HK-2 (cell line): ENCODE measurements at regions not wholly inside any gene's neighbourhood (a gene's known extent, or its start where the extent isn't known, plus 50 kb on each side); places are given as distances from the start of the nearest gene placed in this dataset.

Experiments
- DNase-seq: peaks from one replicate; pipeline ENCODE4 v3.0.0-alpha.2; 2018; ENCODE audit not compliant: unreplicated experiment

DNA sequence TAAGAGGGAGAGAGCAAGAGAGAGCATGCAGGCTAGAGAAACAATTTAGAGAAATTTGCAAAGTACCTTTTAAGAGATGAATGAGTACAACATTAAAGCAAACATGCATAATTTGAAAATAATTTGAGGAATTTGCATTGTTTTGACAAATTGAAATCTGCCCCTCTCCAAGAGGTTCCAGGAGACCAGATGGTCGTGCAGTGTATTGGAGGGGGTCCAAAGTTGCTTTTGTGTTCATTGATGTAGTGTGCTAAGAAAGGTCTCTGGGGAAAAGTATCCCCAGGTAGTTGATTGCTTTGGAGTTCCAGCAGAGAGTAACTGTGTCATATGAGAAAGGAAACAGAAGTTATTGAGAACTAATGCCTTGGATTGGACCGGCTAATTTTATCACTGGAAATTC, 635.0 kb upstream of the TENM3 start:
- DNase-seq, result no peak

DNA sequence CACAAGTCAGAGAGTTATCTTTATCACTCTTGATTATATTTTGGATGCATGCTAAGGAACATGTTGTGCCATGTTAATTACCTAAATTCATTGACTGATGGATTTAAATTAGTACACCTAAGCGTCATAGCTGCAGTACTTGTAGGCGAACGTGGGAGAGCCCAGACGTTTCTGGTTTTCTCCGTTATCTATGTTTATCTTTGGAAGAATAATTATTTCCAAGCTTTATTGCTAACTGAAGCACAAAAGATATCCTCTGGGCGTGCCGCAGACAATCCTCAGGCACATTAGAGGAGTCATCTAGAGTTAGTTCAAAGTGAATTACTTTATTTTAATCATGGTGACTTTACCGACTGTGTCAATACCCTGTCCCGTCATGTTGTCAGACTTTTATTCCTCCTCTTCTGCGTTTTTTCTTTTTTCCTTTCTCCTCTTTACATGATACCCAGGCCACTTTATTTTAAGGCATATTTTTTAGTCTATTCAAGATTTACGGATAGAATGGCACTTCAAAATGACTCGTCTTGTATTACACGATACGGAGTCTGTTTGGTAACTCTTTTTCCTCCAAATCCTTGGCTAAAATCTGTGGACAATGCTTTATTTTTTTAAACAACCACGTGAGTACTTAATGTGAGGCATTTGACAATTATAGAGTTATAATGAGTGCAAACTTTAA, 632.0 kb upstream of the TENM3 start:
- DNase-seq, result no peak

DNA sequence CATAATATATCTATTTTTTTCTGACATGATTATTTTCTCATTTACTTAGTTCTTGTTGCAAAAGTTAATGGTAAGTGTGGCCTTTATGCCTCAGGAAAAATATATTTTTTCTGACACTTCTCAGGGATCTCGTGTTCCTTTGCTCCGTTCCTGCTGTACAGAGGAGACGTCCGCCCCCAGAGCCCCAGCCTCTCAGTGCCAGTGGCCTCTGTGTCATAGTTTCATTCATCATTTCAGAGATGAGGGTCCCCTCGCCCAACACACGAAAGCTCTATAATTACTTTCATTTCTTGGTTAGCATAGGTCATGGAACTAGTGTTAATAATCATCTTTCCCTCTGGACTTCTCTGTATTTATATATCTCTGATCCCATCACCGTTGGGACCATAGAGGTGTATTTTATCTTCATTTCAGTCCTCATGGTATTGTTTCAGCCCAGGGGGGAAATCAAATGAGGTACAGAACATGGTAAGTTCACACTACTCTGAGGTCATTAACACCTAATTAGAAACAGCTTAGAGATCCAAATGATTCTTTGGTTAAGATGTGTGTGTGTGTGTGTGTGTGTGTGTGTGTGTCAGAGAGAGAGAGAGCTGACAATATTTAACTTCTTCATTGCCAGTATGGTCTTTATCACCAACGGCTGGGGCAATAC, 631.1 kb upstream of the TENM3 start:
- DNase-seq, result no peak

DNA sequence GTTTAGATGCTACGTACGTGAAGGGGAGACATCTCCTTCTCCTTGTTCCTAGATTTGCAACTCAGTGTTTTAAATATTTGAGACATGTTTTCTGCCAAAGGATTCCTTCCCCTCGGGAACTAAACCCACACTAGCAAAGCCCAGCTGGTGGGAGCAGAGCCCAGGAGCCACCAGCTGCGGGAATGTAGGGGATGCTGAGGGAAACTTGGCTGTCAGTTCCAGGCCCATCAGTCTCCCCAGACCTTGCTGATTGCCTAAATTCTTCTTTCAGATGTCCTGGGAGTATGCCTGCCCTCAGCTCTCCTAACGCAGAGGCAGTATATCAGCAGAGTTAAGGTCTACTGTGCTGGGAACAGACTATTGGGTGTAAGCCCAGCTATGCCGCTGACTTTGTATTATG, 630.0 kb upstream of the TENM3 start:
- no peak for DNase-seq

DNA sequence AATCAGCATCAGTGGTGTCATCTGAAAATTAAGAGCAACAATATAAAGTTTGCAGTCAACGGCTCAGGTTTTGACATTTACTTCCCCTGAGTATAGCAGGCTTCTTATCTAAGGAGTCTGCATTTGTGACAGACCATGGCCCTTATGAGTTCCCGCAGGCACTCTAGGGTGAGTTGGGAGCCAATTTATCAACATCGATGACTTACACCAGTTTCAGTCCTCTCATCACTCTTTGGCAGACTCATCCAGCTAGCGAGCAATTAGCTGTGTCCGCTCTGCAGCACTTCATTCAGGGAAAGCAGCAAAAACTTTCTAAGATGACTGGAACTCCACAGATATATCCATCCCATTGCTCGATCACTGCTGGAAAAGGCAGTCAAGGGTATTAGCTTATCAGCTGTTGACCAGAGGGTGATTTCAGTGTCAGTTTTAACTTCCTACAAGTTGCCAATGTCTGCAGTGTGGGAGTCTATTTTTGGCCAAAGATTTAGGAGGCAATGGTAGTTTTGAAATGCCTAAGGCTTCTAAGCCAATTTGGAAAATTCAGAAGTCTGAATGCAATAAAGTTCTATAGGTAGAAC, 625.1 kb upstream of the TENM3 start:
- DNase-seq, result no peak

DNA sequence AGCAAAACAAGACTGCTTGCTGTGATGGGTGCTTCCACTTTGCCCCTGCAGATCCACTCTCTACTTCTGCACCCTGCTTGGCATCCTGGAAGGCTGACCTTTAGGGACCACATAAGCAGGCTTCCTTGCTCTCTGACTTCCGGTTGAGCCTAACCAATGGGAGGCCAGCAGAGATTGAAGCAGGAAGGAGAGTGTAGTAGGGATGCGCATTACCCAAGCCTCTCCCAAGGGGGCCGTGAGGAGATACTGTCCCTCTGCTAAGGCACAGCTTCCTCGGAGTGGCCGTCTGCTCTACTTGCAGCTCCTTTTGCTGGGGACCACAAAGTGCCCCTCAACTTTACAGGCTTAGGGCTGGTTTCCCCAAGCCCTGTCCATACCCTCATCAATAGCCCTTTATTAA, 624.3 kb upstream of the TENM3 start:
- no peak for DNase-seq

DNA sequence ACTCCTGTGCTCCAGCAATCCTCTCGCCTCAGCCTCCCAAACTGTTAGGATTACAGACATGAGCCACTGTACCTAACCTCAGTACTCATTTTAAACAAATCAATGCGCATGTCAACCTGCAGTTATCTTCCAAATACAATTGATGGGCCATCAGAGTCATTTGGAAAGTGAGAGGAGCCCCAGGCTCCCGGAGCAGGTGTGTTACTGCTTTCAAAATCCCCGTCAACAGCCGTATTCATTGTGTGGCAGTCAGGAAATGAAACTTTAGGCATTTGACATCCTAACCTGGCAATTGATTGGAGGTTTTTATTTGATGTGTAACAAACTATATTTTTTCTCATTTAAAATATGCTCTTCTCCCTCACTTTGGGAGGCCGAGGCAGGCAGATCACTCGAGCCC, 623.6 kb upstream of the TENM3 start:
- no peak for DNase-seq

DNA sequence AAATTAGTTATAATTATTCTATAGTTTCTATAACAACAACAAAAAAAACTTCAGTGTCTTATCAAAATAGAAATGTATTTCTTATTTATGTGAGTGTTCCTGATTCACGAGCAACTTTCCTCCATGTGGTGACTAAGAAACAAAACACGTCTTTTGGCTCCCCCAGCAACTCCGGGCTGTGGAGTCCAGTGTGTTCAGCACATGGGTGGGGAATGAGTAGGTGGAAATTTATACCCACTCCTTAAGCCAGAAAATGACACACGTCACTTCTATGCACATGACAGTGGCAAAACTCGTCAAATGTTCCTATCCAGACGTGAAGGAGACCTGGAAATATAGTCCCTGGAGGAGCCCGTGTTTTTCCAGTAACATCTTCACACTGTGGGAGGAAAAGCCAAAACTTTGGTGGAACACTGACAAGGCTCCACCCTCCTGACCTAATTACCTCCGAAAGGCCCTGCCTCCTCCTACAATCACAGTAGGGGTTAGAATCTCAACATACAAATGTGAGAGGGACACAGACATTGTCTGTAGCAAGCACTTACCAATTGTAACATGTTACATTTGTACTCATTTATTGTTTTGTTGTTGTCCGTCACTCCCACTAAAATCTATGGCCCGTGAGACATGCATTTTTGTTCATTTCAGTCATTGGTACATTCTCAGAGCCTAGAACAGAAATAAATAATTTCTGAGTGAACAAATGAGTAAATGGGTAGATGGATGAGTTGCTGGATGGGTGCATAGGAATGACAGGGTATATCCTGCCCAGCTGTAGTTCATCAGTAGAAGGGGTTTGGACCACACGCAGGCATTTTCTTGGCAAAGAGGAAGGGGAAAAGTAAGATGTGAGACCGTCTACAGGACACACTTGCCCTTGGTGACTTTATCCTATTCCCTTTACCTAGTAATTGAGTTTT, 605.8 kb upstream of the TENM3 start:
- DNase-seq, result no peak

DNA sequence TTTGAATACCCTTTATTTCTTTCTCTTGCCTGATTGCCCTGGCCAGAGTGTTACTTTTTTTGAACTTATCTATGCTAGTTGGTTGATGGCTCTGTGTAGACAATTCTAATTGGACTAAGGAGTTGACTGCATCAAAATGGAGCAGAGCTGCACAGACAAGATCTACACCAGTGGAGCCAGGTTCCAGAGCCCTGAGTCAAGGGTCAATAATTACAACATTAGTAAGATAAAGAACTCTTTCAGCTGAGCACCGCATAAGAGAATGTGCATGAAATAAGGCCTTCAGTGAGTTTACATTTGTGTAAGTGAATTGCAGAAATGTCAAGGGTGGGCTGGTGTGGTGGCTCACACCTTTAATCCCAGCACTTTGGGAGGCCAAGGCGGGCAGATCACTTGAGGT, 599.7 kb upstream of the TENM3 start:
- no peak for DNase-seq

DNA sequence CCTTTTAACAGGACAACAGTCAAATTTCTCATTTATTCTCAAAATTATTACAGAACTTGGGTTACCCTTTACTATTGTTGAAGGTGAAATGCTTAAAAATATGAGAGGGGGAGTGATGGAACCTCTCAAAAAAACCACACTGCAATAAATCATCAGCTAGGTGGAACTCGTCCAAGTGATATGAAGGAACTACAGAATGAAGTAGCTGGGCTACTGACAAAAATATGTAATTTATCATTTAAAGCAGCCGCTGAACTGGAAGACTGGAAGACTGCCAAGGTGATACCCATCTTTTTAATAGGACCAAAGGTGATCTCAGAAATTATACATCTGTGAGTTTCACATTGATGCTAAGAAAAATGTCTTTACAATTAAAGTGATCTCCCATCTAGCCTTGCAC, 597.7 kb upstream of the TENM3 start:
- no peak for DNase-seq

DNA sequence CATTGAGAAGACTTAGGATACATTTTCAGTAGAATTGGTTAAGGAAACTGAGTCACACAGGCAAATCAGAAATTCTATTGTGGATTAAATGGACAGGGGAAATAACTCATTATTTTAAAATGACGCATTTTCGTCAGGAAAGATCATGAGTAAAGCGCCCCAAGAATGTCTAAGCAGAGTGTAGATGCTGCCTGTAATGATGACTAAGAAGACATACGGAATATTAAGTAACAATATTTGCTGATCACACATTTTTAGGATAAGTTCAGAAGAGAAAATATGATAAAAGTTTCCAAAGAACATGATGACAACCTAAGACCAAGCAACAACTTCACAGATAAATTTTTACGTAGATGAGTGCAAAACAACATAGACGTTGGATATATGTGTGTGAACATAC, 596.3 kb upstream of the TENM3 start:
- DNase-seq, result no peak

DNA sequence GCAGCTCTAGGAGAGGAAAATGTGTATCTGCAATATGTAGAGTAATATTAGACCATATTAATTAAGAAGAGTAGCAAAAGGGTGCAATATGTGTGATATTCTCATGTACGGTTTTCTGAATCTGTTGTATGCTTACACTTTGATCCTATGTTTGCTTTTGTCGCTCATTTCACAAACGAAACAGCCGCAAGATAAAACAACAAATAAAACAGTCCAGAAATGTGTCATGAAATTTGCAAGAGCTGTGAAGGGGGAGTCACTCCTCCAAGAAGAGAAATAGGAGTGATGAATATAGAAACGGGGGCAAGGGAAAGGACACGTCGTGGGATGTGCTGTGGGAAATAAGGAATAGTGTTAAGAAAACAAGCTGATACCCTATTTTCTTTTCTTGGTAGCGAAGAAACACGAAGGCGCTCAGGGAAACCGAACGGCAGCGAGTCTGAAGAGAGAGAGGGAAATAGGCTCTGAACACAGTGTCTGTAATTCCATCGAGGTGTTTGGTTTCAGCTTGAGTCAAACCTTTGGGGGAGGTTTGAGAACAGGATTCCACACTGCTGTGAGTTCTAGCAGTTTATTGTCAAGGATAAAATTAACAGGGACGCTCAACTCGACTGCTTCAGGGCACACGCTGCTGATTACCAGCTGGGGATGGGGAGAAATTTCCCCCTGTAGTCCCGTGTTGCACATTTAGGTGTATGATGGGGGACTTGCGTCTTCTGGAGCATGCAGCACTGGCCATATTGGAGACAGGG, 595.6 kb upstream of the TENM3 start:
- no peak for DNase-seq

DNA sequence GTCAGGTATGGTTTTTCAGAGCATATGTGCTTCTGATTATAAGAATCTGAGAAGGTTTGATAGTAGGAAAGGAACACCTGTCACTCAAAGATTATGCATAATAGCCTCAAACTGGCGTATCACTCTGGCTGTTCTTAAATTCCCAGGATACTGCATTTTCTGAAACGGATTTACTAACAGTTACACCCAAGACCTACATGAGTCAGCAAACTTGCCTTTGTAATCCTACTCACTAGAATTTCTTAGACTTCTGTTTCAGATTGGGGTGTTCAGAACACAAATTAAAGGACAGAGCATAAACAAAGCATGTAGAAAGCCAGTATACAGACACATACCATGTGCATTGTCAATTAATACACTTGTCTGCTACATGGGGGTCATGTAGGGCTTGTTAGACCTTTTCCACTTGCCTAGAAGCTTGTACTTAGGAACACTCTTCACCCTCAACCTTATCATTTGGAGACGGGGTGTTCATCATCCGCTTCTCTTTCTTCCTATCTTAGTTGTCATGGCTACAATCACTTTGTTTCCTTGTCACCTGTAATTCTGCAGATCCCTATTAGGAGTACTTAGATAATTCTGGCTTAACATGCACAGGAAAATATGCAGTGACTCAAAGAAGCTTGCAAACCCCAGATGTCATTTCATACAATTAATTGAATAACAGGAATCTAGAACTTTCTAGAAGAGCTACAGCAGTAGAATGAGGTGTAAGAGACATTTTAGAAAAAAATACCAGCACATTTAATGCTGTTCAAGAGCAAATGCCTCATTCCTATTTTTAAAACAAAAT, 593.0 kb upstream of the TENM3 start:
- DNase-seq, result no peak

DNA sequence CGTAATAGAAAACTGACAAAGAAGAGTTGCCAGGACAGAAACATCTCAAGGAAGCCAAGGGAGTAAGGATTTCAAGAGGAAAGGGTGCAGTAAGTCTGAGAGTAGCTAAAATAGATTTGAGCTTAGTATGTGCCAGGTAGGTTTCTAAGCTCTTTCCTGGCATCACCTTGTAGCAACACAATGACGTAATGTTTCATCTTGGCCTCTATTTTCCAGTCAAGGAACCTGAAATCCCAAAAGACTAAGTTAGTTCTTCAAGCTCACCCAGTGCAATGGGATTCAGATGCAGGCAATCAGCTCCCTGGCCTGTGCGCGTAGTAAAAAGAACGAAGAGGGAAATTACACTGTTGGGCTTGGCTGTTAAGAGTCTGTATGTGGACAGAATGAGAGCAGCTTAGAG, 586.5 kb upstream of the TENM3 start:
- no peak for DNase-seq

DNA sequence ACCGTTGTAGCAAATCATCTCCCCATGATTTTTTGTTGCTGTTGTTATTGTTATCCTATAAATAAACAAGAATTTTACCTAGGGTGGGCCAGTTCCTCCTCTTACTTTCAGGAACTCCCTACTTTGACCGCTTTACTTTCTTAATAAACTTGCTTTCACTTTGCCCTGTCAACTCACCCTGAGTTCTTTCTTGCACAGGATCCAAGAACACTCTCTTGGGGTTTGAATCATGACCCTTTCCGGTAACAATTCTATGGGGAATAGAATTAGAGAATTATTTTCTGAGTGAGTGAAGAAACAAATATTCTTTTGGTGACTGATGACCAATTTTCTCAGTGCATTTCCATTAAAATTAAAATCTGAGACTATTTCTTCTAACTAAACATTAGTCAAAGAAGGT, 584.0 kb upstream of the TENM3 start:
- DNase-seq, result no peak

DNA sequence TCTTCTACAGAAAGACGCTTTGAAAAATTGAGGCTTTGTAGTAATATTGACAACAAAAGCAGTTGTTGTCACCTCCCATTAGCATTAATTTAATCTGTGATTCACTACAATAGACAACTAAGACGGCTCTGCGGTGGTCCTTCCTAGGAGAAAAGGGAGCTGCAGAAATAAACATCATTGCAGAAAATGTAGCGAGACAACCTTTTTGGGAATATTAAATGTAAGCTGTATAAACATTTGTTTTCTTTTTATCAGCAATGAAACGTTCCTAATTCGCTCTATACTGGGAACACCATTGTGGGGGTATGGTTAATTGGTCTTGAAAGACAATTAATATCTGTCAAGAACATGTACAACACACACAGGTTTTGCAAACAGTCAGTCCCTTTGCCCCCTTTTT, 583.3 kb upstream of the TENM3 start:
- no peak for DNase-seq

DNA sequence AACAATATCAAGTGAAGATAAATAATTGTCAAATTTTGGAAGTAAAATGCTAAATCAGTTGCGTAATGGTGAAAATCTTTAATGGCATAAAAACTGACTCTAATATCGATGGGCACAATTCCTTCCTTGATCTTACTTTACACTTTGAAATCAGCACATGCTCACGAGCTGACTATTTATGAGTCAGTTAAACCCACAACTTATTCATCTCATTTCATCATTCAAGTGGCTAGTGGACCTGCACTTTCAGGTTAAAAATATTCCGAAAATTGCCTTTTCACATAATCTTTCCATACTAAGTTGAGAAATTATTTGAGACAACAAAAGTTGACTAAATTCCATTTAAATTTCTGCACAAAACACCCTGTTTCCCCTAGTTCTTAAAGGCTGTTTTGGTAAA, 582.1 kb upstream of the TENM3 start:
- DNase-seq, result no peak

DNA sequence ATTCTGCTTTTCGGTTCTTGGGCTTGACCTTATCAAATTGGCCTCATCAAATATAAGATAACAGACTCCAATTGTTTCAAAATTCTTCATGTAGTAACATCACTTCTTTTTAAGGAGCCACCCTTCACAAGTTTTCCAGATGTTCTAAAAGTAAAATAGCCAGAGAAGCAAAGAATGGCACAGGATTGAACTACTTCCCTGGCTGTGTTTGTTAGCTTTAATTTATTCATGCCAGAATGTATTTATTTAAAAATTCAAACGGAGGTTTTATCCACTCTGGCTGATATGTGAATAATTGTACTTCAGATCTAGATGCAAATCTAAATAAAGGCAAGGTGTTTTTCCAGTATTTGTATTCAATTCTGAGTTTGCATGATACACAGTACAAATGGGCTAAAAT, 581.3 kb upstream of the TENM3 start:
- no peak for DNase-seq

DNA sequence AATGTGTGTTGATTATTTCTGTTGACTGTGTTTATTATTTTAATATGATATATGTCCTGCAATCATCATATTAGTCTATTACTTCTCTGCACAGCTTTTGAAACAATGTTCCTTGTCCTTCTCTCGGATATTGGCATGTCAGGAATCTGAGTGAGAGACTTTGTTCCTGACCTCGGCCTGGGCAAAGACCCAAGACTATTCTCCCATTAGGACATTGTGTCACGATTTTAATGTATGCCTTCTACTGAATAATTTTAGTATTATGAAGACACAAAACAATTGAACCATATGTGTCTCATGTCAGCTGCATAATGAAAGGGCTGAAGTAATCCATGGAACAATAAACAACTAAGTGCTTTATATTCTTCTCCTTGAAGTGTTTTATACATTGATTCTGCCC, 580.8 kb upstream of the TENM3 start:
- DNase-seq, result no peak

DNA sequence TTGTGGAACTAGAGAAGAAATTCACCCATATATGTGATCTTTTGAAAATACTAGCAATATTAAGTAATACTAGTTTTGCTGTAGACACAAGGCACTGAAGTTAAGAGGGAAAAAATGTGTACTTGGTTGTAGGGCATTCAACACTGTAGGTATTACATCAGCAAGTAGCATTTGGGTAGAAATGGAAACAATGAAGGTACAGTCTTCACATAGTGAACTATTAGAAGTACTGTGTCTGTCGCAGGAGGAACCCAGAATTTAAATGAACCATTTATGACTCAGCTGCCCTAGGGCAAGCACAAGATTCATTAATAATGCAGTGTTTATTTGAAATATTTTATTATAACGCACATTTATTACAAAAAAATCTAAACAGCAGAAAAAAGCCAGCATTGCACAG, 572.7 kb upstream of the TENM3 start:
- no peak for DNase-seq

DNA sequence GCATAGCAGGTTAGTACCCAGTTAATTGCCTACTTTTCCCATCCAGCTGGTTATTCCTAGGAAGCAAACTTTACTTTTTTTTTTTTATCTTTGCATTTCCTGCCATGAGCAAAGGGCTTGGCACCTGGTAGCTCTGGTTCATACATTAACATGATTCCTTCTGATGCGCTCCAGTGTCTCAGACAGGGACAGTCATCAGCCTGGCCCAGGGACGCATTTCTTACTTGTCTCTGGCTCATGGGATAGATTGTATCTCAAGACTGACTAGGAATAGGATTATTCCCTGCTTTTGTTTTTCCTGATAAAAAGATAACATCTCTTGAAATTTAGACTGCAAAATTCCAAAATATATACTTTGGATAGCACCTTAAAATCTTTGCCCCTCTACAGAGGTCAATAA, 571.5 kb upstream of the TENM3 start:
- no peak for DNase-seq
